GM21576 (cell line): ENCODE measurements at regions not wholly inside any gene's neighbourhood (a gene's known extent, or its start where the extent isn't known, plus 50 kb on each side); places are given as distances from the start of the nearest gene placed in this dataset.

Experiments
- ATAC-seq: cut with Tn5 transposase; IDR thresholded peaks from one replicate; pipeline ENCODE4 v1.9.1; 2021; ENCODE audit warnings: mild to moderate bottlenecking, moderate library complexity; ENCODE audit not compliant: unreplicated experiment

- peak; percentile 51 for ATAC-seq
These were observed 300.6 kb downstream of the SOX9 start for GRCh38 chr17:72421128-72422092.

- ATAC-seq, result peak; percentile 29
These were observed 301.3 kb downstream of the SOX9 start for GRCh38 chr17:72422204-72422504.

- ATAC-seq, result peak; percentile 34
These were observed 301.9 kb downstream of the SOX9 start for GRCh38 chr17:72422505-72423285.

- ATAC-seq, result no peak
These were observed 302.4 kb downstream of the SOX9 start for GRCh38 chr17:72423286-72423589.

GRCh38 chr17:72423718-72424117 is 302.9 kb downstream of the SOX9 start:
- no peak for ATAC-seq

- no peak for ATAC-seq
These were observed 303.8 kb downstream of the SOX9 start for GRCh38 chr17:72424505-72425117.

- ATAC-seq, result no peak
These were observed 304.4 kb downstream of the SOX9 start for GRCh38 chr17:72425133-72425793.

GRCh38 chr17:72425794-72426168 is 305.0 kb downstream of the SOX9 start:
- no peak for ATAC-seq

- no peak for ATAC-seq
These were observed 305.5 kb downstream of the SOX9 start for GRCh38 chr17:72426321-72426720.

GRCh38 chr17:72426948-72427760 is 306.3 kb downstream of the SOX9 start:
- ATAC-seq, result no peak

GRCh38 chr17:72427761-72428109 is 306.9 kb downstream of the SOX9 start:
- no peak for ATAC-seq

- ATAC-seq, result no peak
These were observed 308.3 kb downstream of the SOX9 start for GRCh38 chr17:72429066-72429638.

- ATAC-seq, result no peak
These were observed 310.0 kb downstream of the SOX9 start for GRCh38 chr17:72430611-72431432.

- no peak for ATAC-seq
These were observed 311.4 kb downstream of the SOX9 start for GRCh38 chr17:72432143-72432621.

- ATAC-seq, result no peak
These were observed 312.1 kb downstream of the SOX9 start for GRCh38 chr17:72432881-72433280.

- no peak for ATAC-seq
These were observed 313.0 kb downstream of the SOX9 start for GRCh38 chr17:72433797-72434196.

GRCh38 chr17:72434581-72434980 is 313.8 kb downstream of the SOX9 start:
- no peak for ATAC-seq

GRCh38 chr17:72434991-72435618 is 314.3 kb downstream of the SOX9 start:
- ATAC-seq, result no peak

- ATAC-seq, result no peak
These were observed 318.0 kb downstream of the SOX9 start for GRCh38 chr17:72438783-72439182.
